GM06990 (cell line): ENCODE measurements at regions not wholly inside any gene's neighbourhood (a gene's known extent, or its start where the extent isn't known, plus 50 kb on each side); places are given as distances from the start of the nearest gene placed in this dataset.

Experiments used
- DNase-seq: peaks from one replicate; pipeline ENCODE4 v3.0.0-alpha.2; 2011; ENCODE audit not compliant: insufficient read length; ENCODE audit errors: extremely low read depth
- H3K27me3 ChIP-seq: replicated peaks from 2 replicates; pipeline ENCODE4 v1.6.0; 2011; ENCODE audit warnings: low read length; ENCODE audit not compliant: control insufficient read depth, insufficient read depth
- H3K36me3 ChIP-seq: 2 replicates; pipeline ENCODE4 v1.5.1; 2011; ENCODE audit warnings: low read length; ENCODE audit not compliant: control insufficient read depth, insufficient read depth
- H3K4me3 ChIP-seq: replicated peaks from 2 replicates; pipeline ENCODE4 v1.5.1; 2011; ENCODE audit warnings: low read depth, mild to moderate bottlenecking, control low read depth, low read length
- CTCF ChIP-seq: IDR thresholded peaks from 2 replicates; pipeline ENCODE4 v1.5.1; 2011; ENCODE audit warnings: low read length, control low read depth, mild to moderate bottlenecking, inconsistent platforms; ENCODE audit not compliant: insufficient read depth, poor library complexity, severe bottlenecking

- Histone ChIP-seq H3K36me3 (no peaks in the 10 kb centered on the region), H3K27me3 (no peaks in the 10 kb centered on the region), H3K4me3 (no peak overlapping the region)
- DNase-seq = no peak
- no peak for TF ChIP-seq CTCF
These were observed 1016.0 kb downstream of the UQCRFS1 start for GRCh38 chr19:28196961-28197360.

- H3K4me3 ChIP-seq = no peak overlapping the region
- H3K36me3 ChIP-seq = no peaks in the 10 kb centered on the region
- DNase-seq = no peak
- H3K27me3 ChIP-seq = no peaks in the 10 kb centered on the region
- no peak for TF ChIP-seq CTCF
These were observed 1016.9 kb downstream of the UQCRFS1 start for GRCh38 chr19:28196101-28196500.

- Histone ChIP-seq H3K27me3 (no peaks in the 10 kb centered on the region), H3K36me3 (no peaks in the 10 kb centered on the region), H3K4me3 (no peak overlapping the region)
- no peak for TF ChIP-seq CTCF
- no peak for DNase-seq
These were observed 1027.3 kb downstream of the UQCRFS1 start for GRCh38 chr19:28185646-28186045.

DNA sequence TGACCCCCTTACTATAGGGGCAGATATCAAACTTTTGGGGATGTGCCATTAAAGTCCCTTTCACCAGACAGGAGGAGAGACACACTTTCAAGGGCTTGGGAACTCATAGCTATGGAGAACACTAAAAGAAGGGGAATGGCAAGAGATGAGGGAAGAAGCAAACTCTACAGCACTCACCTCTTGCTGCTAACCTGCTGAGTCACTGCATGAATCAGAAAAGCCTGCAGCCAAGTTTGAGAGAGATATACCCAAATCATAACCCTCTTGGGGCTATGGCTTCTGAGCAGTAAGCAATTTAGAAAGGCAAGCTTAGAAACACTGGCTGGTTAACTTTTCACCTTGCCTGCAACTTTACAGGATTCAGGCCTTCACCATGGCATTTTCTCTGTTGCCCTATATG is 1028.0 kb downstream of the UQCRFS1 start:
- Histone ChIP-seq H3K36me3 (no peaks in the 10 kb centered on the region), H3K4me3 (no peak overlapping the region), H3K27me3 (no peaks in the 10 kb centered on the region)
- no peak for TF ChIP-seq CTCF
- DNase-seq = no peak

DNA sequence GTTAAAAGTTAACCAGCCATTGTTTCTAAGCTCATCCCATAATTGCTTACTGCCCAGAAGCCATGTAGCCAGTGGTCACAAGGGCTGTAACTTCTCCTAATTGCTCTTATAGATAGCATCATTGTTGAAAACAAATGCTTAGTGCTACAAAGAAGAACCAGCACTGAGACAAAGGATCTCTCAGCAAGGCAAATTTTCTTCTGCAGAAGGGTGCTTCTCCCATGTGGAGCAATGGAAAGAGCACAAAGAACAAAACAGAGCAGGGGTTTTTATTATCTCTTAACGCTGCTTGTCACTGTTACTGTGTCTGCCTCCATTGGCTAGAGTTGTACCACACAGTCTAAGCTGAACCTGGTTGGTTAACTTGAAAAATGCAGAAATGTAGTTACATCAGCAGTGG is 1036.8 kb downstream of the UQCRFS1 start:
- Histone ChIP-seq H3K27me3 (no peaks in the 10 kb centered on the region), H3K4me3 (no peak overlapping the region), H3K36me3 (no peaks in the 10 kb centered on the region)
- TF ChIP-seq CTCF = no peak
- DNase-seq = no peak

DNA sequence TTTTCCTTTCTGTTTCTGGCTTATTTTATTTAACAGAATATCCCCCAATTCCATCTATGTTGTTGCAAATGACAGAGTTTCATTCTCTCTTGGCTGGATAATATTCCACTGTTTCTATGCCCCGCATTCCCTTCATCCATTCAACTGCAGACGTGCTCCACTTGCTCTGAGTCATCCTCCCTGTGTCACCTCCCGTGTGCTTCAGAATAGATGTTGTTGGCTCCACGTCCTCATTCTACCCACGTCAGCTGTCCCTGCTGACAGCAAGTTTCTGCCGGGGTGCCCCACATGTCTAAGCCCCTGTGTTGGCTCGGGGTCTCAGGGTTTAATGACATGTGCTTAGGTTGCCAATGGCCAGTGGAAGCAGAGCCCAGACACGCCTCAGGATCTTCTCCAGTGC is 1041.0 kb downstream of the UQCRFS1 start:
- DNase-seq = no peak
- TF ChIP-seq CTCF = no peak
- no peak overlapping the region for H3K4me3 ChIP-seq
- H3K27me3 ChIP-seq = no peaks in the 10 kb centered on the region
- no peaks in the 10 kb centered on the region for H3K36me3 ChIP-seq
